HL-60 (cell line): ENCODE measurements at regions not wholly inside any gene's neighbourhood (a gene's known extent, or its start where the extent isn't known, plus 50 kb on each side); places are given as distances from the start of the nearest gene placed in this dataset.

Source experiments
- DNase-seq, 2 experiments: peaks; one replicate each; pipeline ENCODE4 v3.0.0-alpha.2; 2010 to 2020; ENCODE audit warnings: low read depth in 1 of 2, low spot score in 1 of 2
- H3K27ac ChIP-seq: fragments of 250-450 bp; sonication (Bioruptor Pico); replicated peaks from 2 replicates; pipeline ENCODE4 v1.5.1; 2020; ENCODE audit warnings: mild to moderate bottlenecking, moderate library complexity
- H3K27me3 ChIP-seq: fragments of 250-450 bp; sonication (Bioruptor Pico); 2 replicates; pipeline ENCODE4 v1.5.1; 2021; ENCODE audit warnings: mild to moderate bottlenecking, moderate library complexity; ENCODE audit not compliant: insufficient read depth, poor library complexity, severe bottlenecking
- H3K4me3 ChIP-seq: replicated peaks from 2 replicates; pipeline ENCODE4 v1.5.1; 2011; ENCODE audit warnings: mild to moderate bottlenecking, control low read depth, low read length; ENCODE audit not compliant: insufficient read depth
- GABPA ChIP-seq: IDR thresholded peaks from 2 replicates; pipeline ENCODE4 v1.6.1; 2012; ENCODE audit warnings: low read depth
- POLR2AphosphoS5 ChIP-seq: IDR thresholded peaks from 2 replicates; pipeline ENCODE4 v1.6.1; 2012; ENCODE audit warnings: low read depth
- REST ChIP-seq: IDR thresholded peaks from 2 replicates; pipeline ENCODE4 v1.6.1; 2012; ENCODE audit warnings: low read depth; ENCODE audit not compliant: insufficient replicate concordance
- SPI1 ChIP-seq: IDR thresholded peaks from 2 replicates; pipeline ENCODE4 v1.6.1; 2012; ENCODE audit warnings: low read depth, mild to moderate bottlenecking, borderline replicate concordance
- TF ChIP-seq, protein P1 (sequence below): IDR thresholded peaks from one replicate; pipeline ENCODE4 v1.5.1; 2011; ENCODE audit warnings: low read length, control low read depth, inconsistent platforms; ENCODE audit not compliant: insufficient read depth

- Histone ChIP-seq H3K27ac (no peak overlapping the region), H3K4me3 (no peak overlapping the region), H3K27me3 (no peaks in the 10 kb centered on the region)
- DNase-seq, result no peak
- no peak for TF ChIP-seq GABPA
- no peak for TF ChIP-seq POLR2AphosphoS5
- no peak for TF ChIP-seq REST
- TF ChIP-seq, protein P1, sequence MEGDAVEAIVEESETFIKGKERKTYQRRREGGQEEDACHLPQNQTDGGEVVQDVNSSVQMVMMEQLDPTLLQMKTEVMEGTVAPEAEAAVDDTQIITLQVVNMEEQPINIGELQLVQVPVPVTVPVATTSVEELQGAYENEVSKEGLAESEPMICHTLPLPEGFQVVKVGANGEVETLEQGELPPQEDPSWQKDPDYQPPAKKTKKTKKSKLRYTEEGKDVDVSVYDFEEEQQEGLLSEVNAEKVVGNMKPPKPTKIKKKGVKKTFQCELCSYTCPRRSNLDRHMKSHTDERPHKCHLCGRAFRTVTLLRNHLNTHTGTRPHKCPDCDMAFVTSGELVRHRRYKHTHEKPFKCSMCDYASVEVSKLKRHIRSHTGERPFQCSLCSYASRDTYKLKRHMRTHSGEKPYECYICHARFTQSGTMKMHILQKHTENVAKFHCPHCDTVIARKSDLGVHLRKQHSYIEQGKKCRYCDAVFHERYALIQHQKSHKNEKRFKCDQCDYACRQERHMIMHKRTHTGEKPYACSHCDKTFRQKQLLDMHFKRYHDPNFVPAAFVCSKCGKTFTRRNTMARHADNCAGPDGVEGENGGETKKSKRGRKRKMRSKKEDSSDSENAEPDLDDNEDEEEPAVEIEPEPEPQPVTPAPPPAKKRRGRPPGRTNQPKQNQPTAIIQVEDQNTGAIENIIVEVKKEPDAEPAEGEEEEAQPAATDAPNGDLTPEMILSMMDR, result no peak
- TF ChIP-seq SPI1, result no peak
Observed at GRCh38 chr13:106100171-106100919, 435.1 kb downstream of the EFNB2 start.

DNA sequence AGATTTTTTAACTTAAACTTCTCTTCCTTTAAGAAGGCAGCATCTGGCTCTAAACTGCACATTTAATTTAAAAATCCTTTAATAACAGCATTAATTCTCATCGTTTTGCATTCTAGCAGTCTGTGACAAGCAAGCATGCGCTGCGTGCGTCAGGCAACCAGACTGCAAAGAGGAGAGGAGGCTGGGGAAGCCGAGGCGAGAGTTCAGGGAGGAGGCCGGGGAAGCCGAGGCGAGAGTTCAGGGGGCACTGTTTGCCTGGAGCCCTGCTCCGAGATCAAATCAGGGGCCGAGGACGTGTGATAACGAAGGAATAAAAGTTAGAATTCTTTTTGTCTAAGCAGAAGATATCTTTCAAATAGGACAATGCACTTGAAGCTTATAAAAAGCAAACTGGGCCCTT, 435.7 kb downstream of the EFNB2 start:
- Histone ChIP-seq H3K27me3 (no peaks in the 10 kb centered on the region), H3K4me3 (no peak overlapping the region), H3K27ac (no peak overlapping the region)
- TF ChIP-seq GABPA (no peak), SPI1 (no peak), REST (no peak), POLR2AphosphoS5 (no peak)
- TF ChIP-seq, protein P1, result no peak
- no peak for DNase-seq

DNA sequence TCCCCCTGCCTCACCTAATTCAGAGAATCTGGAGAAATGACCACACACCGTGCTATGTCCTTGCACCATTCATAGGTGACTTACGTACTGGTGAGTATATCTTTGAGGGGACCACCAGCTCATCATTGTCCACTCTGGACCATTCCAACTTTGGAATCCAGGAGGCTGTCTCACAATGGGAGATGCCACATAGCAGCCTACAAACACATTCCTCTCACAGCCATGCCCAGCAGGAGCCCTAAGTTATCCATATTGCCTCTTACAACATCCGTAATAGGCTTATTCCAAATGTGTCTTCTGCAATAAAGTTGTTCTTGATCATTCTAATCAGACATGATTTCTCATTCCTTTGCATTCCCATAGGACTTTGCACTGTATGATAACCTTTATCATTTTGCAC, 436.7 kb downstream of the EFNB2 start:
- TF ChIP-seq SPI1, result no peak
- no peak for TF ChIP-seq GABPA
- no peak for TF ChIP-seq POLR2AphosphoS5
- TF ChIP-seq, protein P1, result no peak
- no peak for TF ChIP-seq REST
- no peak overlapping the region for H3K27ac ChIP-seq
- no peak for DNase-seq
- H3K4me3 ChIP-seq, result no peak overlapping the region
- H3K27me3 ChIP-seq, result no peaks in the 10 kb centered on the region
